ENCODE measurements at regions not wholly inside any gene's neighbourhood (a gene's known extent, or its start where the extent isn't known, plus 50 kb on each side); places are given as distances from the start of the nearest gene placed in this dataset.

DNA sequence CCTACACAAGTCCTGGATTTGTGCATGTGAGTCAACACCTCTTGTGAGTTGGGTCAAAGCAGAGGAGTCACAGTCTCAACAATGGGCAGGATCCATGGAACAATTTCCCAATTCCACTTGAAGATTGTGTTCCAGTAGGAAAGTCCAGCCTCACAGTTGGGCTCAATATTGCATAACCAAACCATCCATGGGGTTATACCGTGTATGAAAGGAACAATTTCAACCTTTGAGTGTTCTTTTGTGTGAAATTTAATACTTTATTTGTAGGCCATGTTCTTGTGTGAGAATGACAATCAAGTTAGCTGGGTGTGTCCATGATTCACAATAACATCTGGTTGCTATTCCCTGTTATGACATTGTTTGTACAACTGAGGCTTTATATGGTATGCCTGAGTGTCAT lies 1182.9 kb upstream of the AMELY start:
- no CpG with 5 or more reads among the region's 1 CpG for WGBS, 2 donors (ENCODE audit: low coverage in 1 of 2)
- H3K9me3 ChIP-seq = no peaks in the 10 kb centered on the region
- H3K36me3 ChIP-seq = no peaks in the 10 kb centered on the region
- no peaks in the 10 kb centered on the region for H3K4me1 ChIP-seq
- no peaks in the 10 kb centered on the region for H3K27me3 ChIP-seq
- intact Hi-C loops (cut with DNase I; ENCODE audit: low total_unique reads) (no loop called here), in situ Hi-C loops (cut with MboI; ENCODE audit: low pct_ligation_motif_present in 1 of 4, low pct_unique_long_range_greater_than_20kb in 1 of 4, low sequenced_read_pairs in 3 of 4) (no loop called here)
- no peak overlapping the region for H3K27ac ChIP-seq
- no peak for DNase-seq
- no peak overlapping the region for H3K4me3 ChIP-seq
- no peak for TF ChIP-seq POLR2A (IDR thresholded peaks at IDR 0.05)
- no peak for TF ChIP-seq EP300 (IDR thresholded peaks at IDR 0.05; ENCODE audit: low read depth)
- TF ChIP-seq POLR2AphosphoS5 (IDR thresholded peaks at IDR 0.05) = no peak
- TF ChIP-seq CTCF (IDR thresholded peaks at IDR 0.05) = no peak

- in situ Hi-C loops (cut with MboI; ENCODE audit: low pct_ligation_motif_present in 1 of 4, low pct_unique_long_range_greater_than_20kb in 1 of 4, low sequenced_read_pairs in 3 of 4) = no loop called here
- WGBS, 2 donors (ENCODE audit: low coverage in 1 of 2) = 100% methylated on average over 1 of the region's 1 CpG; no CpG with 5 or more reads in 1 of the 2 donors
- TF ChIP-seq POLR2AphosphoS5 (IDR thresholded peaks at IDR 0.05) = no peak
- TF ChIP-seq CTCF (IDR thresholded peaks at IDR 0.05) = no peak
These were observed 1181.4 kb upstream of the AMELY start for GRCh38 chrY:8092926-8093325.

GRCh38 chrY:8085925-8086324 lies 1174.4 kb upstream of the AMELY start:
- Histone ChIP-seq H3K27me3 (no peaks in the 10 kb centered on the region), H3K36me3 (no peaks in the 10 kb centered on the region), H3K4me3 (no peak overlapping the region), H3K27ac (no peak overlapping the region), H3K4me1 (no peaks in the 10 kb centered on the region), H3K9me3 (no peaks in the 10 kb centered on the region)
- intact Hi-C loops (cut with DNase I; ENCODE audit: low total_unique reads) (no loop called here), in situ Hi-C loops (cut with MboI; ENCODE audit: low pct_ligation_motif_present in 1 of 4, low pct_unique_long_range_greater_than_20kb in 1 of 4, low sequenced_read_pairs in 3 of 4) (no loop called here)
- TF ChIP-seq EP300 (IDR thresholded peaks at IDR 0.05; ENCODE audit: low read depth) = no peak
- TF ChIP-seq POLR2A (IDR thresholded peaks at IDR 0.05) = no peak
- no peak for TF ChIP-seq POLR2AphosphoS5 (IDR thresholded peaks at IDR 0.05)
- no peak for TF ChIP-seq CTCF (IDR thresholded peaks at IDR 0.05)
- DNase-seq = no peak

More at GRCh38 chrY:8092926-8093325, 1181.4 kb upstream of the AMELY start:
- Histone ChIP-seq H3K4me3 (no peak overlapping the region), H3K36me3 (no peaks in the 10 kb centered on the region), H3K27ac (no peak overlapping the region), H3K9me3 (no peaks in the 10 kb centered on the region), H3K27me3 (no peaks in the 10 kb centered on the region), H3K4me1 (no peaks in the 10 kb centered on the region)
- DNase-seq = no peak
- intact Hi-C loops (cut with DNase I; ENCODE audit: low total_unique reads) = no loop called here

GRCh38 chrY:8084192-8084591 lies 1172.6 kb upstream of the AMELY start:
- H3K4me3 ChIP-seq = no peak overlapping the region
- TF ChIP-seq POLR2AphosphoS5 (IDR thresholded peaks at IDR 0.05) (no peak), POLR2A (IDR thresholded peaks at IDR 0.05) (no peak), EP300 (IDR thresholded peaks at IDR 0.05; ENCODE audit: low read depth) (no peak), CTCF (IDR thresholded peaks at IDR 0.05) (no peak)
- no peak for DNase-seq
- no CpG with 5 or more reads among the region's 2 CpGs for WGBS, 2 donors (ENCODE audit: low coverage in 1 of 2)
- H3K27me3 ChIP-seq = no peaks in the 10 kb centered on the region
- no peaks in the 10 kb centered on the region for H3K36me3 ChIP-seq
- intact Hi-C loops (cut with DNase I; ENCODE audit: low total_unique reads) = no loop called here
- H3K27ac ChIP-seq = no peak overlapping the region
- no peaks in the 10 kb centered on the region for H3K4me1 ChIP-seq
- no peaks in the 10 kb centered on the region for H3K9me3 ChIP-seq
- in situ Hi-C loops (cut with MboI; ENCODE audit: low pct_ligation_motif_present in 1 of 4, low pct_unique_long_range_greater_than_20kb in 1 of 4, low sequenced_read_pairs in 3 of 4) = no loop called here

Measured in transverse colon (tissue), 4 donors.